ENCODE measurements at regions not wholly inside any gene's neighbourhood (a gene's known extent, or its start where the extent isn't known, plus 50 kb on each side); places are given as distances from the start of the nearest gene placed in this dataset.
"Not testable (repeated sequence)": the region's sequence is repeated elsewhere in the genome, so short reads cannot be mapped to it uniquely, and the experiment has no call there.

DNA sequence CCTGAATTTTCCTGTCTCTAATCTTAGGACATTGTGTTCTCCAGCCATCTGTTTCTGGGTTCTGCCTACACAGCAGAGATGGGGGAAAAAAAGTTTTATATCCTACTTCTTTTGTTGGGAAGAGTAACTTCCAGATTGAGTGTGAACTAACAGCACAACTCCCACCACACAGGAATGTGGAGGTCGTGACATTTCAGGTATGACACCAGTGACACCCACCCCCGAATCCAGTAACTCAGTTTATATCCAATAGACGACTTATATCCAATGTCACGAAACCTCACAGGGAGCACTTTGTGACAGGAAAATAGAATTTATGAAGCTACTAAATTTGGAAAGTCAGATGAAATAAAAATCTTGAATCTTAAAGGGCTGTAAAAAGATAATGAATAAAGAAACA lies 211.9 kb upstream of the GRM3 start:
- no peak overlapping the region for H3K4ac ChIP-seq (ENCODE audit: low read depth, low read length)
- H3K23ac ChIP-seq (ENCODE audit: low read length) = no peak overlapping the region
- H3K9ac ChIP-seq (ENCODE audit: low read length) = no peak overlapping the region
- H3K56ac ChIP-seq (ENCODE audit: low read length) = no peak overlapping the region
- H4K8ac ChIP-seq (ENCODE audit: low read depth, low read length) = no peak overlapping the region
- WGBS (ENCODE audit: extremely low coverage, insufficient coverage, low lambda C conversion rate) = no CpG with 5 or more reads among the region's 4 CpGs
- no peak overlapping the region for H3K4me3 ChIP-seq (ENCODE audit: low read length)
- H2BK5ac ChIP-seq (ENCODE audit: low read length) = no peak overlapping the region
- H3K79me1 ChIP-seq (ENCODE audit: low read length) = no peaks in the 10 kb centered on the region
- no peak overlapping the region for H3K18ac ChIP-seq (ENCODE audit: low read length)
- no peak overlapping the region for H2AK5ac ChIP-seq (ENCODE audit: low read length)
- no peak overlapping the region for H3K4me2 ChIP-seq (ENCODE audit: low read length)
- no peak overlapping the region for H2BK120ac ChIP-seq (ENCODE audit: low read depth, low read length)
- no peak overlapping the region for H3K27ac ChIP-seq (ENCODE audit: low read depth, low read length)
- no peak for DNase-seq
- no peak overlapping the region for H2BK15ac ChIP-seq (replicated peaks; ENCODE audit: low read depth)
- no peaks in the 10 kb centered on the region for H3K36me3 ChIP-seq (ENCODE audit: control insufficient read depth, insufficient read depth, low read length)
- H3K27me3 ChIP-seq (ENCODE audit: insufficient read depth, low read length, poor library complexity) = no peaks in the 10 kb centered on the region
- no peak overlapping the region for H4K5ac ChIP-seq (ENCODE audit: low read length)
- no peaks in the 10 kb centered on the region for H3K4me1 ChIP-seq (ENCODE audit: control insufficient read depth, low read depth, low read length)
- no peaks in the 10 kb centered on the region for H3K79me2 ChIP-seq (ENCODE audit: control insufficient read depth, insufficient read depth, low read length)

DNA sequence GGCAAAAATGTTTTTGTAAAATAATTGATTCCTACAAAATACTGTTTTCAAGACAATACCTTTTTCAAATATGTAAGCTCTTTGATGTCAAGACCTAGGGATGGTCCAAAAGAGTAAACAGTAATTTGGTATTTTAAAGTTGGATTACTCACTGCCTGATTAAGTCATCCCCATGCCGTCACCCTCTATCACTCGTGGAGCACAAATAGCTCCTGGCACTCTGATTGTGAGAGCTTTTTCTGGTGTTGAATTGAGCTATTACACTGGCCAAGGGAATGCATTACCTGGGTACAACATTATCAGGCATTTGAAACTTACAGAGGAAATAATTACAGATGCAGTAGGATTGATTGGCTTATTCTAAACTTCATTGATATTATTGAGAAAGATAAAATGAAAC lies 231.9 kb upstream of the GRM3 start:
- H3K27ac ChIP-seq (ENCODE audit: low read depth, low read length) = no peak overlapping the region
- H2BK5ac ChIP-seq (ENCODE audit: low read length) = no peak overlapping the region
- no peaks in the 10 kb centered on the region for H3K79me1 ChIP-seq (ENCODE audit: low read length)
- no peak overlapping the region for H4K8ac ChIP-seq (ENCODE audit: low read depth, low read length)
- no peak for DNase-seq
- H3K4me1 ChIP-seq (ENCODE audit: control insufficient read depth, low read depth, low read length) = no peaks in the 10 kb centered on the region
- no peak overlapping the region for H2AK5ac ChIP-seq (ENCODE audit: low read length)
- H3K9ac ChIP-seq (ENCODE audit: low read length) = no peak overlapping the region
- H3K18ac ChIP-seq (ENCODE audit: low read length) = no peak overlapping the region
- no CpG with 5 or more reads among the region's 2 CpGs for WGBS (ENCODE audit: extremely low coverage, insufficient coverage, low lambda C conversion rate)
- H3K4me3 ChIP-seq (ENCODE audit: low read length) = no peak overlapping the region
- no peak overlapping the region for H2BK15ac ChIP-seq (replicated peaks; ENCODE audit: low read depth)
- no peak overlapping the region for H3K56ac ChIP-seq (ENCODE audit: low read length)
- no peak overlapping the region for H3K4ac ChIP-seq (ENCODE audit: low read depth, low read length)
- H3K27me3 ChIP-seq (ENCODE audit: insufficient read depth, low read length, poor library complexity) = no peaks in the 10 kb centered on the region
- no peak overlapping the region for H2BK120ac ChIP-seq (ENCODE audit: low read depth, low read length)
- no peaks in the 10 kb centered on the region for H3K36me3 ChIP-seq (ENCODE audit: control insufficient read depth, insufficient read depth, low read length)
- no peak overlapping the region for H3K4me2 ChIP-seq (ENCODE audit: low read length)
- H3K23ac ChIP-seq (ENCODE audit: low read length) = no peak overlapping the region
- no peaks in the 10 kb centered on the region for H3K79me2 ChIP-seq (ENCODE audit: control insufficient read depth, insufficient read depth, low read length)
- no peak overlapping the region for H4K5ac ChIP-seq (ENCODE audit: low read length)

DNA sequence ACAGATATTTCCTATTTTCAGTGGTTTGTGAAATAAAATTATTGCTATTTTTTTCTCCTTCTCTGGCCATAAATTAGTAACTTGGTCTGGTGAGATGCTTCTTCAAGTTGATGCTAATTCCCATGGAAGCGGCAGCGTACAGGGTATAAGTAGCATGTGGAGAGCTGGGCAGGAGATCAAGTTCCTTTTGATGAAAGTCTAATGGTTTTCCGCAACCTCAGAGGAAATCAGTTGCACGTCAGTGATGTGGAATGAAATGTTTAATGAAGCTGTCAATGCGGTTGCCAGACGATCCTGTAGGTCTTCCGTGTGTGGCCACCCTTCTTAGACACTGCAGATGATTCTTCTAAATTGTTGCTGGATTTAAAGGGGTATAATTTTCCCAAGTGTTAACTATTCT lies 236.4 kb upstream of the GRM3 start:
- no CpG with 5 or more reads among the region's 7 CpGs for WGBS (ENCODE audit: extremely low coverage, insufficient coverage, low lambda C conversion rate)

DNA sequence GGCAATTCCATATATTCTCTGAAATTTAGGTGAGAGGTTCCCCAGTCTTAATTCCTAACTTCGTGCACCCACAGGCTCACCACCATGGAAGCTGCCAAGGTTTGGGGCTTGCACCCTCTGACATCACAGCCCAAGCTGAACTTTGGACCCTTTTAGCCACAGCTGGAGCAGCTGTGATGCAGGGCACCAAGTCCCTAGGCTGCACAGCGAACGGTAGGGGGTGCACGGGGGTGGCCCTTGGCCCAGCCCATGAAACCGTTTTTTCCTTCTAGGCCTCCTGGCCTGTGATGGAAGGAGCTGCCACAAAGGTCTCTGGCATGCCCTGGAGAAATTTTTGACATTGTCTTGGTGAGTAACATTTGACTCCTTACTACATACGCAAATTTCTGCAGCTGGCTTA lies 251.9 kb upstream of the GRM3 start:
- Histone ChIP-seq H4K8ac (ENCODE audit: low read depth, low read length) (no peak overlapping the region), H3K4me1 (ENCODE audit: control insufficient read depth, low read depth, low read length) (no peaks in the 10 kb centered on the region), H3K36me3 (ENCODE audit: control insufficient read depth, insufficient read depth, low read length) (no peaks in the 10 kb centered on the region), H2AK5ac (ENCODE audit: low read length) (no peak overlapping the region), H3K27ac (ENCODE audit: low read depth, low read length) (no peak overlapping the region), H3K79me1 (ENCODE audit: low read length) (no peaks in the 10 kb centered on the region), H3K18ac (ENCODE audit: low read length) (no peak overlapping the region), H3K27me3 (ENCODE audit: insufficient read depth, low read length, poor library complexity) (no peaks in the 10 kb centered on the region), H3K4me3 (ENCODE audit: low read length) (no peak overlapping the region), H4K5ac (ENCODE audit: low read length) (no peak overlapping the region), H2BK120ac (ENCODE audit: low read depth, low read length) (no peak overlapping the region), H3K56ac (ENCODE audit: low read length) (no peak overlapping the region), H3K4me2 (ENCODE audit: low read length) (no peak overlapping the region), H3K4ac (ENCODE audit: low read depth, low read length) (no peak overlapping the region), H2BK5ac (ENCODE audit: low read length) (no peak overlapping the region), H3K9ac (ENCODE audit: low read length) (no peak overlapping the region), H2BK15ac (replicated peaks; ENCODE audit: low read depth) (no peak overlapping the region), H3K79me2 (ENCODE audit: control insufficient read depth, insufficient read depth, low read length) (no peaks in the 10 kb centered on the region), H3K23ac (ENCODE audit: low read length) (no peak overlapping the region)
- DNase-seq = no peak
- WGBS (ENCODE audit: extremely low coverage, insufficient coverage, low lambda C conversion rate) = no CpG with 5 or more reads among the region's 6 CpGs

More for the DNA sequence above, 236.4 kb upstream of the GRM3 start:
- Histone ChIP-seq H3K79me1 (ENCODE audit: low read length) (no peaks in the 10 kb centered on the region), H3K36me3 (ENCODE audit: control insufficient read depth, insufficient read depth, low read length) (no peaks in the 10 kb centered on the region), H2BK15ac (replicated peaks; ENCODE audit: low read depth) (no peak overlapping the region), H2AK5ac (ENCODE audit: low read length) (no peak overlapping the region), H3K27ac (ENCODE audit: low read depth, low read length) (no peak overlapping the region), H2BK5ac (ENCODE audit: low read length) (no peak overlapping the region), H3K56ac (ENCODE audit: low read length) (no peak overlapping the region), H3K23ac (ENCODE audit: low read length) (no peak overlapping the region), H4K8ac (ENCODE audit: low read depth, low read length) (no peak overlapping the region), H3K18ac (ENCODE audit: low read length) (no peak overlapping the region), H3K4me3 (ENCODE audit: low read length) (no peak overlapping the region), H2BK120ac (ENCODE audit: low read depth, low read length) (no peak overlapping the region), H3K9ac (ENCODE audit: low read length) (no peak overlapping the region), H4K5ac (ENCODE audit: low read length) (no peak overlapping the region), H3K4ac (ENCODE audit: low read depth, low read length) (no peak overlapping the region), H3K79me2 (ENCODE audit: control insufficient read depth, insufficient read depth, low read length) (no peaks in the 10 kb centered on the region), H3K4me2 (ENCODE audit: low read length) (no peak overlapping the region), H3K4me1 (ENCODE audit: control insufficient read depth, low read depth, low read length) (no peaks in the 10 kb centered on the region), H3K27me3 (ENCODE audit: insufficient read depth, low read length, poor library complexity) (no peaks in the 10 kb centered on the region)
- DNase-seq = no peak

DNA sequence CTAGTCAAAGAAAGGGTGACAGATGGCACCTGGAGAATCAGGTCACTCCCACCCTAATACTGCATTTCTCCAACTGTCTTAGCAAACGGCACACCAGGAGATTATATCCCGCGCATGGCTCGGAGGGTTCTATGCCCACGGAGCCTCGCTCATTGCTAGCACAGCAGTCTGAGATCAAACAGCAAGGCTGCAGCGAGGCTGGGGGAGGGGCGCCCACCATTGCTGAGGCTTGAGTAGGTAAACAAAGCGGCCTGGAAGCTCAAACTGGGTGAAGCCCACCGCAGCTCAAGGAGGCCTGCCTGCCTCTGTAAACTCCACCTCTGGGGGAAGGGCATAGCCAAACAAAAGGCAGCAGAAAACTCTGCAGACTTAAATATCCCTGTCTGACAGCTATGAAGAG lies 268.1 kb upstream of the GRM3 start:
- not testable (repeated sequence) for H3K56ac ChIP-seq (ENCODE audit: low read length); DNase-seq; H3K79me2 ChIP-seq (ENCODE audit: control insufficient read depth, insufficient read depth, low read length); H3K4me1 ChIP-seq (ENCODE audit: control insufficient read depth, low read depth, low read length); H3K36me3 ChIP-seq (ENCODE audit: control insufficient read depth, insufficient read depth, low read length); H2BK120ac ChIP-seq (ENCODE audit: low read depth, low read length); H4K8ac ChIP-seq (ENCODE audit: low read depth, low read length); H3K27ac ChIP-seq (ENCODE audit: low read depth, low read length); H3K23ac ChIP-seq (ENCODE audit: low read length); H3K4ac ChIP-seq (ENCODE audit: low read depth, low read length); H2AK5ac ChIP-seq (ENCODE audit: low read length); H3K4me2 ChIP-seq (ENCODE audit: low read length); H3K4me3 ChIP-seq (ENCODE audit: low read length); H4K5ac ChIP-seq (ENCODE audit: low read length); H3K79me1 ChIP-seq (ENCODE audit: low read length); H3K18ac ChIP-seq (ENCODE audit: low read length); H2BK15ac ChIP-seq (replicated peaks; ENCODE audit: low read depth); H2BK5ac ChIP-seq (ENCODE audit: low read length); H3K27me3 ChIP-seq (ENCODE audit: insufficient read depth, low read length, poor library complexity); H3K9ac ChIP-seq (ENCODE audit: low read length)
- WGBS (ENCODE audit: extremely low coverage, insufficient coverage, low lambda C conversion rate) = no CpG with 5 or more reads among the region's 10 CpGs

DNA sequence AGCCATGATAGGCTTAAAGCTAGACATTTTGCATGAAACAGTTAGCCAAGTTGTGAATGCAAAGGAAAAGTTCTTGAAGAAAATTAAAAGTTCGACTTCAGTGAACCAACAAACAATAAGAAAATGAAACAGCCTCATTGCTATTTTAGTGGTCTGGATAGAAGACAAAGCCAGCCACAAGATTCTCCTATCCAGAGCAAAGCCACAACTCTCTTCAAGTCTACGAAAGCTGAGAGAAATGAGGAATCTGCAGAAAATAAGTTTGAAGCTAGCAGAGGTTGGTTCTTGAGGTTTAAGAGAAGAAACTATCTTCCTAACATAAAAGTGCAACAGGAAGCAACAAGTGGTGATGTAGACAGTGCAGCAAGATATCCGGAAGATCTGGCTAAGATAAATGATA lies 271.4 kb upstream of the GRM3 start:
- Histone ChIP-seq H3K4me1 (ENCODE audit: control insufficient read depth, low read depth, low read length) (no peaks in the 10 kb centered on the region), H3K56ac (ENCODE audit: low read length) (no peak overlapping the region), H3K27me3 (ENCODE audit: insufficient read depth, low read length, poor library complexity) (no peaks in the 10 kb centered on the region), H4K5ac (ENCODE audit: low read length) (no peak overlapping the region), H3K9ac (ENCODE audit: low read length) (no peak overlapping the region), H3K4ac (ENCODE audit: low read depth, low read length) (no peak overlapping the region), H3K79me1 (ENCODE audit: low read length) (no peaks in the 10 kb centered on the region), H2AK5ac (ENCODE audit: low read length) (no peak overlapping the region), H3K4me3 (ENCODE audit: low read length) (no peak overlapping the region), H4K8ac (ENCODE audit: low read depth, low read length) (no peak overlapping the region), H3K27ac (ENCODE audit: low read depth, low read length) (no peak overlapping the region), H3K4me2 (ENCODE audit: low read length) (no peak overlapping the region), H2BK120ac (ENCODE audit: low read depth, low read length) (no peak overlapping the region), H2BK15ac (replicated peaks; ENCODE audit: low read depth) (no peak overlapping the region), H3K18ac (ENCODE audit: low read length) (no peak overlapping the region), H3K23ac (ENCODE audit: low read length) (no peak overlapping the region), H3K79me2 (ENCODE audit: control insufficient read depth, insufficient read depth, low read length) (no peaks in the 10 kb centered on the region), H2BK5ac (ENCODE audit: low read length) (no peak overlapping the region), H3K36me3 (ENCODE audit: control insufficient read depth, insufficient read depth, low read length) (no peaks in the 10 kb centered on the region)
- WGBS (ENCODE audit: extremely low coverage, insufficient coverage, low lambda C conversion rate) = no CpG with 5 or more reads among the region's 3 CpGs
- DNase-seq = no peak
